DND-41 (cell line): ENCODE measurements at regions not wholly inside any gene's neighbourhood (a gene's known extent, or its start where the extent isn't known, plus 50 kb on each side); places are given as distances from the start of the nearest gene placed in this dataset.

Source experiments
- EZH2 ChIP-seq: IDR thresholded peaks from 3 replicates; pipeline ENCODE4 v1.6.1; 2012; ENCODE audit warnings: borderline replicate concordance, low read depth, mild to moderate bottlenecking, moderate library complexity, low read length, inconsistent platforms; ENCODE audit not compliant: severe bottlenecking
- TF ChIP-seq, protein P1 (sequence below): IDR thresholded peaks from 2 replicates; pipeline ENCODE4 v1.5.1; 2012; ENCODE audit warnings: borderline replicate concordance, low read length, moderate library complexity, mild to moderate bottlenecking; ENCODE audit not compliant: poor library complexity, severe bottlenecking; ENCODE audit errors: extremely low read depth

GRCh38 chr5:96254980-96255691 is 177.9 kb downstream of the PCSK1 start:
- TF ChIP-seq, protein P1, sequence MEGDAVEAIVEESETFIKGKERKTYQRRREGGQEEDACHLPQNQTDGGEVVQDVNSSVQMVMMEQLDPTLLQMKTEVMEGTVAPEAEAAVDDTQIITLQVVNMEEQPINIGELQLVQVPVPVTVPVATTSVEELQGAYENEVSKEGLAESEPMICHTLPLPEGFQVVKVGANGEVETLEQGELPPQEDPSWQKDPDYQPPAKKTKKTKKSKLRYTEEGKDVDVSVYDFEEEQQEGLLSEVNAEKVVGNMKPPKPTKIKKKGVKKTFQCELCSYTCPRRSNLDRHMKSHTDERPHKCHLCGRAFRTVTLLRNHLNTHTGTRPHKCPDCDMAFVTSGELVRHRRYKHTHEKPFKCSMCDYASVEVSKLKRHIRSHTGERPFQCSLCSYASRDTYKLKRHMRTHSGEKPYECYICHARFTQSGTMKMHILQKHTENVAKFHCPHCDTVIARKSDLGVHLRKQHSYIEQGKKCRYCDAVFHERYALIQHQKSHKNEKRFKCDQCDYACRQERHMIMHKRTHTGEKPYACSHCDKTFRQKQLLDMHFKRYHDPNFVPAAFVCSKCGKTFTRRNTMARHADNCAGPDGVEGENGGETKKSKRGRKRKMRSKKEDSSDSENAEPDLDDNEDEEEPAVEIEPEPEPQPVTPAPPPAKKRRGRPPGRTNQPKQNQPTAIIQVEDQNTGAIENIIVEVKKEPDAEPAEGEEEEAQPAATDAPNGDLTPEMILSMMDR = no peak
- TF ChIP-seq EZH2 = no peak
